NB4 (cell line): ENCODE measurements at regions not wholly inside any gene's neighbourhood (a gene's known extent, or its start where the extent isn't known, plus 50 kb on each side); places are given as distances from the start of the nearest gene placed in this dataset.
"Not testable (repeated sequence)": the region's sequence is repeated elsewhere in the genome, so short reads cannot be mapped to it uniquely, and the experiment has no call there.

Experiments used
- CTCF ChIP-seq: IDR thresholded peaks from one replicate; pipeline ENCODE4 v1.5.1; 2012; ENCODE audit warnings: low read depth, low read length
- MYC ChIP-seq: IDR thresholded peaks from 2 replicates; pipeline ENCODE4 v1.6.1; 2011; ENCODE audit warnings: low read depth, low read length
- POLR2A ChIP-seq: IDR thresholded peaks from 2 replicates; pipeline ENCODE4 v1.6.1; 2011; ENCODE audit warnings: mild to moderate bottlenecking; ENCODE audit not compliant: insufficient read length; ENCODE audit errors: extremely low read depth

GRCh38 chr13:46490713-46491112 is 62.3 kb upstream of the LRCH1 start:
- not testable (repeated sequence) for TF ChIP-seq CTCF, MYC, POLR2A
